ENCODE measurements at regions not wholly inside any gene's neighbourhood (a gene's known extent, or its start where the extent isn't known, plus 50 kb on each side); places are given as distances from the start of the nearest gene placed in this dataset.

DNA sequence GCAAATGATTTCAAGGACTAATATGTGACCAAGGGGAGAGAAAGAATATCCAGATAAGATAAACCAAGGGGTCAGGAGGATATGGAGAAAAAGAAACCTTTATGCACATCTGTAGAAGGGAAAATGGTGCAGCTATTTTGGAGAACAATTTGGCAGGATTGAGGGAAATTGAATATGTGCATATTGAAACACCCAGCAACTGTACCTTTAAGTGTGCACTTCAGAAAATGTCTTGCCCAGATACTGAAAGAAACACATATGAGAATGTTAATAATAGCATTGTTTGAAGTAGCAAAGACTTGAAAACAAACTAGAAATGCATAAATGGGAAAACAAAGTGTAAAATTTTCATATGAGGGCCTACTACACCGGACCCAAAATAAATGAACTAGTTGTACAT lies 599.6 kb downstream of the PSAT1 start:
- H3K27ac ChIP-seq (ENCODE audit: low read depth, low read length), result no peak overlapping the region

DNA sequence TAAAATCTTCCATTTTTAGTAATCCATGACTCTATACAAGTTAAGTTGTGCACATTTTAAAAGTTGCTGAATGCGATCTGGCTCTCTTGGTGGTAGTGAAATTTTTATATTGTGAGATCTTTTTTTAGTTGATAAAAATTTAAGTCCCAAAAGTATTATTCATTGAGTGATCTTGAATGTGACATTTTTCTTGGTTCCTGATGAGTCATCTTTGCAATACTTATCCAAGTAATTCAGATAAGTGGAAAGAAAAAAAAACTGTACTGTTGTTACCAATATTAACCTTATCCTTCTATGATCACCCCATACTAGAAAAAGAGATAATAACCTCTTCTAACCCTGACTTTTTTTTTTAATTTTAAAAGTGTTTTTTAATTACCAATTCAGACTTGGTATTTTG lies 601.3 kb downstream of the PSAT1 start:
- no peak for DNase-seq (ENCODE audit: low read depth, low spot score)
- Histone ChIP-seq H3K9me3 (ENCODE audit: control insufficient read depth, insufficient read depth, low read length) (no peaks in the 10 kb centered on the region), H3K27ac (ENCODE audit: low read depth, low read length) (no peak overlapping the region), H3K27me3 (ENCODE audit: control insufficient read depth, insufficient read depth, low read length) (no peaks in the 10 kb centered on the region), H3K4me3 (ENCODE audit: low read depth, low read length) (no peak overlapping the region)
- POLR2A ChIA-PET, result no interaction called here
- TF ChIP-seq, protein P1, sequence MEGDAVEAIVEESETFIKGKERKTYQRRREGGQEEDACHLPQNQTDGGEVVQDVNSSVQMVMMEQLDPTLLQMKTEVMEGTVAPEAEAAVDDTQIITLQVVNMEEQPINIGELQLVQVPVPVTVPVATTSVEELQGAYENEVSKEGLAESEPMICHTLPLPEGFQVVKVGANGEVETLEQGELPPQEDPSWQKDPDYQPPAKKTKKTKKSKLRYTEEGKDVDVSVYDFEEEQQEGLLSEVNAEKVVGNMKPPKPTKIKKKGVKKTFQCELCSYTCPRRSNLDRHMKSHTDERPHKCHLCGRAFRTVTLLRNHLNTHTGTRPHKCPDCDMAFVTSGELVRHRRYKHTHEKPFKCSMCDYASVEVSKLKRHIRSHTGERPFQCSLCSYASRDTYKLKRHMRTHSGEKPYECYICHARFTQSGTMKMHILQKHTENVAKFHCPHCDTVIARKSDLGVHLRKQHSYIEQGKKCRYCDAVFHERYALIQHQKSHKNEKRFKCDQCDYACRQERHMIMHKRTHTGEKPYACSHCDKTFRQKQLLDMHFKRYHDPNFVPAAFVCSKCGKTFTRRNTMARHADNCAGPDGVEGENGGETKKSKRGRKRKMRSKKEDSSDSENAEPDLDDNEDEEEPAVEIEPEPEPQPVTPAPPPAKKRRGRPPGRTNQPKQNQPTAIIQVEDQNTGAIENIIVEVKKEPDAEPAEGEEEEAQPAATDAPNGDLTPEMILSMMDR (IDR thresholded peaks at IDR 0.05; ENCODE audit: low read depth, low read length), result no peak
- CTCF ChIA-PET, result no interaction called here

More for the DNA sequence above, 599.6 kb downstream of the PSAT1 start:
- Histone ChIP-seq H3K9me3 (ENCODE audit: control insufficient read depth, insufficient read depth, low read length) (no peaks in the 10 kb centered on the region), H3K4me3 (ENCODE audit: low read depth, low read length) (no peak overlapping the region), H3K27me3 (ENCODE audit: control insufficient read depth, insufficient read depth, low read length) (no peaks in the 10 kb centered on the region)
- ChIA-PET CTCF (no interaction called here), POLR2A (no interaction called here)
- no peak for DNase-seq (ENCODE audit: low read depth, low spot score)
- TF ChIP-seq, protein P1 (IDR thresholded peaks at IDR 0.05; ENCODE audit: low read depth, low read length), result no peak

DNA sequence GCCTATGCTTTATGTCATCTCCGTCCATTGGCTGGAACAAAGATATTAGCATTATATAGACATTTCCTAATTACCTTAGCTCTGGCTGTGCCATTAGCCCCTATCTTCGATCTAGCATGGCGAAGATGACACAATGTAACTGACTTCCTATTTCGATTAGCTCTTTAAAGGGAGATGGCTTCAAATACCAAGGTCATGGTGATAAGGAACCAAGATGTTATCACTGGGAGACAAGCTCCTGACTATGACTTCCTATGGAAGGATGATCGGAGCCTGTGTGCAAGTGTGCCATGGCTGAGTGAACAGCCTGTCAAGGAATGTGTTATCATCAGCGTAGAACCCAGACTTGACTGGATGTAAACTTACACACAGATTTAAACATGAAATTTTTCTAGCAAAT lies 602.1 kb downstream of the PSAT1 start:
- H3K9me3 ChIP-seq (ENCODE audit: control insufficient read depth, insufficient read depth, low read length), result no peaks in the 10 kb centered on the region
- TF ChIP-seq, protein P1 (IDR thresholded peaks at IDR 0.05; ENCODE audit: low read depth, low read length), result no peak
- no peak overlapping the region for H3K4me3 ChIP-seq (ENCODE audit: low read depth, low read length)
- DNase-seq (ENCODE audit: low read depth, low spot score), result no peak
- no peak overlapping the region for H3K27ac ChIP-seq (ENCODE audit: low read depth, low read length)
- H3K27me3 ChIP-seq (ENCODE audit: control insufficient read depth, insufficient read depth, low read length), result no peaks in the 10 kb centered on the region
- ChIA-PET CTCF (no interaction called here), POLR2A (no interaction called here)

DNA sequence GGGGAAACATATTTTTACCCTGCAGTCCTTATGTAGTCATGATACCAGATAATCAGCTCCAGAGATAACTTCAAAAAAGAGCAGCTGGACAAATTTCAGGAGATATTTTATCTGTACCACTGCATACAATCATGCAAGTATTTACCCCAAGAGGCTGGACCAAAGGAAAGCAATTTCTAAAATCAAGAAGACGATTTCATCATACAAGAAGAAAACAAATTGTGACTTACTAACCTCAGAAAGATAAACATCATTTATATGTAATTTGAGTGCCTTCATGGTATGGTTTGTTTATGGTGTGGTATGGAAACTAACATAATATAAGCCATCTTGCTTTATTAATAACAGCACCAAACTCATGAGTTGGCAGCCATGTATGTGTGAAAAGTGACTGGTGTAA lies 603.6 kb downstream of the PSAT1 start:
- H3K27me3 ChIP-seq (ENCODE audit: control insufficient read depth, insufficient read depth, low read length), result no peaks in the 10 kb centered on the region
- TF ChIP-seq, protein P1 (IDR thresholded peaks at IDR 0.05; ENCODE audit: low read depth, low read length), result no peak
- no peak overlapping the region for H3K27ac ChIP-seq (ENCODE audit: low read depth, low read length)
- CTCF ChIA-PET, result no interaction called here
- no peak for DNase-seq (ENCODE audit: low read depth, low spot score)
- H3K4me3 ChIP-seq (ENCODE audit: low read depth, low read length), result no peak overlapping the region
- H3K9me3 ChIP-seq (ENCODE audit: control insufficient read depth, insufficient read depth, low read length), result no peaks in the 10 kb centered on the region
- POLR2A ChIA-PET, result no interaction called here

DNA sequence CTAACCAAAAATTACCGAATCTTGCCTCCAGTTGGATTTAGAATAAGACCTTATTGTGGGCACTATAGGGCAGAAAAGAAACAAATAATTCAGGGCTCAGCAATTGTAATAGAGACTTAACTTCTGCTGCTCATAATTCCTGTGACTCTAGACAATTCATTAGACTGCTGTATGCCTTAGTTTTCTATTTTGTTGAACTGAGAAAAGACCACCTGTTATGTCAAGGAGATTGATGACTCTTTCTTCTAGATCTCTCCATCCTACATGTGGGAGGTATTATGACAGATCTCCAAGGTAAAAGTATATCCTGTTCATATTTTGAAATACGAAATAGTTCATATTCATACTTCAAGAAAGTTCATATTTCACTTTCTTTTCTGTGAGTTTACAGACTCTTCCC lies 605.1 kb downstream of the PSAT1 start:
- Histone ChIP-seq H3K27ac (ENCODE audit: low read depth, low read length) (no peak overlapping the region), H3K4me3 (ENCODE audit: low read depth, low read length) (no peak overlapping the region), H3K27me3 (ENCODE audit: control insufficient read depth, insufficient read depth, low read length) (no peaks in the 10 kb centered on the region), H3K9me3 (ENCODE audit: control insufficient read depth, insufficient read depth, low read length) (no peaks in the 10 kb centered on the region)
- TF ChIP-seq, protein P1 (IDR thresholded peaks at IDR 0.05; ENCODE audit: low read depth, low read length), result no peak
- ChIA-PET CTCF (no interaction called here), POLR2A (no interaction called here)
- no peak for DNase-seq (ENCODE audit: low read depth, low spot score)
